ENCODE measurements at regions not wholly inside any gene's neighbourhood (a gene's known extent, or its start where the extent isn't known, plus 50 kb on each side); places are given as distances from the start of the nearest gene placed in this dataset.

- H3K27ac ChIP-seq (ENCODE audit: low read depth): no peak overlapping the region
- H2AFZ ChIP-seq: no peak overlapping the region
- H3K4me3 Mint-ChIP-seq: no peak overlapping the region
- H4K20me1 ChIP-seq (replicated peaks; ENCODE audit: insufficient read depth): no peaks in the 10 kb centered on the region
- no peak for TF ChIP-seq CTCF (conservative IDR thresholded peaks at IDR 0.05; ENCODE audit: low read depth in 2 of 2)
- no peak overlapping the region for H3K4me2 ChIP-seq
- no peaks in the 10 kb centered on the region for H3K4me1 ChIP-seq (ENCODE audit: insufficient read depth)
- no peaks in the 10 kb centered on the region for H3K27me3 Mint-ChIP-seq (ENCODE audit: insufficient read depth, low read depth, poor library complexity)
- no peaks in the 10 kb centered on the region for H3F3A ChIP-seq (replicated peaks; ENCODE audit: low read depth)
- H3K36me3 ChIP-seq (ENCODE audit: insufficient read depth): no peaks in the 10 kb centered on the region; the same call in 1 of the 2 replicates
- H3K4me3 ChIP-seq: no peak overlapping the region
- peaks cover 79% of the 10 kb centered on the region for H3K9me3 Mint-ChIP-seq
- no peaks in the 10 kb centered on the region for H3K4me1 Mint-ChIP-seq
- H3K9me2 ChIP-seq (ENCODE audit: insufficient read depth): no peaks in the 10 kb centered on the region
- DNase-seq (ENCODE audit: low spot score) (no peak), ATAC-seq (no peak)
- H3K79me2 ChIP-seq (replicated peaks; ENCODE audit: insufficient read depth): no peaks in the 10 kb centered on the region
- H3K27me3 ChIP-seq (ENCODE audit: insufficient read depth): no peaks in the 10 kb centered on the region
- H3K27ac Mint-ChIP-seq: no peak overlapping the region
- H3K36me3 Mint-ChIP-seq (ENCODE audit: low read depth): peaks cover 20% of the 10 kb centered on the region
These were observed 351.0 kb downstream of the TCERG1L start for GRCh38 chr10:130960531-130960930.

- peaks cover 20% of the 10 kb centered on the region for H3K36me3 Mint-ChIP-seq (ENCODE audit: low read depth)
- TF ChIP-seq ZNF331 (CRISPR knock-in tag; IDR thresholded peaks at IDR 0.05; ENCODE audit: low read depth): no peak
- no peak for TF ChIP-seq REST (IDR thresholded peaks at IDR 0.05; ENCODE audit: unreplicated experiment)
- no peak for TF ChIP-seq CTCF (conservative IDR thresholded peaks at IDR 0.05; ENCODE audit: low read depth in 2 of 2)
- TF ChIP-seq STAT1 (IDR thresholded peaks at IDR 0.05; ENCODE audit: unreplicated experiment): no peak
- Histone ChIP-seq H4K20me1 (replicated peaks; ENCODE audit: insufficient read depth) (no peaks in the 10 kb centered on the region), H2AFZ (no peak overlapping the region), H3K27me3 (ENCODE audit: insufficient read depth) (no peaks in the 10 kb centered on the region), H3K9me2 (ENCODE audit: insufficient read depth) (no peaks in the 10 kb centered on the region), H3F3A (replicated peaks; ENCODE audit: low read depth) (no peaks in the 10 kb centered on the region), H3K27ac (ENCODE audit: low read depth) (no peak overlapping the region), H3K4me3 (no peak overlapping the region), H3K4me2 (no peak overlapping the region), H3K79me2 (replicated peaks; ENCODE audit: insufficient read depth) (no peaks in the 10 kb centered on the region), H3K36me3 (ENCODE audit: insufficient read depth) (no peaks in the 10 kb centered on the region), H3K4me1 (ENCODE audit: insufficient read depth) (no peaks in the 10 kb centered on the region)
- no peaks in the 10 kb centered on the region for H3K27me3 Mint-ChIP-seq (ENCODE audit: insufficient read depth, low read depth, poor library complexity)
- no peak for ATAC-seq
- no peaks in the 10 kb centered on the region for H3K4me1 Mint-ChIP-seq
- H3K9me3 Mint-ChIP-seq: peaks cover 89% of the 10 kb centered on the region
- DNase-seq (ENCODE audit: low spot score): no peak
- no peak overlapping the region for H3K27ac Mint-ChIP-seq
- no peak overlapping the region for H3K4me3 Mint-ChIP-seq
These were observed 349.8 kb downstream of the TCERG1L start for GRCh38 chr10:130961506-130962239.

All from GM23338 (cell line).